ENCODE measurements at regions not wholly inside any gene's neighbourhood (a gene's known extent, or its start where the extent isn't known, plus 50 kb on each side); places are given as distances from the start of the nearest gene placed in this dataset.

GRCh38 chr5:114243281-114243971, 118.4 kb upstream of the KCNN2 start:
- TF ChIP-seq POLR2A (IDR thresholded peaks at IDR 0.05; ENCODE audit: borderline replicate concordance, extremely low read depth, insufficient read depth, insufficient read length): no peak
- TF ChIP-seq CTCF (IDR thresholded peaks at IDR 0.05 in 2 of 3, conservative IDR thresholded peaks at IDR 0.05 in 1 of 3; ENCODE audit: borderline replicate concordance in 1 of 3, insufficient read depth in 1 of 3, low read depth in 2 of 3, low read length in 2 of 3): no peak
- TF ChIP-seq TCF7L2 (IDR thresholded peaks at IDR 0.05; ENCODE audit: borderline replicate concordance, extremely low read depth, insufficient read depth, insufficient read length): no peak
- TF ChIP-seq POLR2AphosphoS5 (IDR thresholded peaks at IDR 0.05; ENCODE audit: low read depth, low read length): no peak
- TF ChIP-seq, protein P1, sequence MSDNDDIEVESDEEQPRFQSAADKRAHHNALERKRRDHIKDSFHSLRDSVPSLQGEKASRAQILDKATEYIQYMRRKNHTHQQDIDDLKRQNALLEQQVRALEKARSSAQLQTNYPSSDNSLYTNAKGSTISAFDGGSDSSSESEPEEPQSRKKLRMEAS (IDR thresholded peaks at IDR 0.05): no peak
- TF ChIP-seq RAD21 (IDR thresholded peaks at IDR 0.05; ENCODE audit: low read depth): no peak
- TF ChIP-seq EZH2 (IDR thresholded peaks at IDR 0.05): no peak
- no peak for TF ChIP-seq EZH2phosphoT487 (IDR thresholded peaks at IDR 0.05; ENCODE audit: borderline replicate concordance)
- no peak for TF ChIP-seq SRF (IDR thresholded peaks at IDR 0.05; ENCODE audit: low read depth)
- no peak for TF ChIP-seq SP1 (IDR thresholded peaks at IDR 0.05; ENCODE audit: low read depth)
- no peak for TF ChIP-seq REST (IDR thresholded peaks at IDR 0.05; ENCODE audit: low read depth)
- no peak for TF ChIP-seq CEBPB (IDR thresholded peaks at IDR 0.05; ENCODE audit: low read depth)
- no peak for TF ChIP-seq JUND (IDR thresholded peaks at IDR 0.05)
- no peak for TF ChIP-seq ZNF274 (IDR thresholded peaks at IDR 0.05; ENCODE audit: low read depth, low read length)
